Neural cell (in vitro differentiated cells): ENCODE measurements at regions not wholly inside any gene's neighbourhood (a gene's known extent, or its start where the extent isn't known, plus 50 kb on each side); places are given as distances from the start of the nearest gene placed in this dataset.
"Not testable (repeated sequence)": the region's sequence is repeated elsewhere in the genome, so short reads cannot be mapped to it uniquely, and the experiment has no call there.

ENCODE experiments used
- H2AFZ ChIP-seq: fragments of 200-600, 300-800 bp; sonication (generic), shearing (Covaris generic); 2 replicates; pipeline ENCODE4 v1.6.0; 2014; ENCODE audit warnings: low read depth, mild to moderate bottlenecking, antibody characterized with exemption, low read length, moderate library complexity
- H3F3A ChIP-seq: fragments of 200-600 bp; shearing (Covaris generic); 2 replicates; pipeline ENCODE4 v1.6.1; 2016; ENCODE audit warnings: mild to moderate bottlenecking, moderate library complexity, mixed read lengths, antibody characterized with exemption, low read length; ENCODE audit not compliant: insufficient read depth, poor library complexity, severe bottlenecking
- H3K27ac ChIP-seq: fragments of 200-600, 300-800 bp; sonication (generic), shearing (Covaris generic); 2 replicates; pipeline ENCODE4 v1.5.1; 2014; ENCODE audit warnings: mild to moderate bottlenecking, low read length, moderate library complexity
- H3K27me3 ChIP-seq: fragments of 300-800, 200-600 bp; sonication (generic), shearing (Covaris generic); 2 replicates; pipeline ENCODE4 v1.6.0; 2014; ENCODE audit warnings: mild to moderate bottlenecking, low read depth, low read length, moderate library complexity; ENCODE audit not compliant: insufficient read depth
- H3K36me3 ChIP-seq: fragments of 300-800, 200-600 bp; sonication (generic), shearing (Covaris generic); 2 replicates; pipeline ENCODE4 v1.5.1; 2014; ENCODE audit warnings: mild to moderate bottlenecking, antibody characterized with exemption, low read length, moderate library complexity; ENCODE audit not compliant: insufficient read depth
- H3K4me2 ChIP-seq: fragments of 300-800, 200-600 bp; sonication (generic), shearing (Covaris generic); 2 replicates; pipeline ENCODE4 v1.6.0; 2014; ENCODE audit warnings: mild to moderate bottlenecking, low read length
- H3K4me3 ChIP-seq: fragments of 300-800, 200-600 bp; sonication (generic), shearing (Covaris generic); 2 replicates; pipeline ENCODE4 v1.5.1; 2014; ENCODE audit warnings: mild to moderate bottlenecking, low read length, moderate library complexity
- H3K79me2 ChIP-seq: fragments of 200-600 bp; shearing (Covaris generic); replicated peaks from 2 replicates; pipeline ENCODE4 v1.6.0; 2014; ENCODE audit warnings: mild to moderate bottlenecking, low read length, moderate library complexity; ENCODE audit not compliant: insufficient read depth
- H3K9ac ChIP-seq: fragments of 300-800, 200-600 bp; sonication (generic), shearing (Covaris generic); 2 replicates; pipeline ENCODE4 v1.6.1; 2016; ENCODE audit warnings: mild to moderate bottlenecking, low read length, mixed read lengths
- H3K9me2 ChIP-seq: fragments of 200-600 bp; shearing (Covaris generic); 2 replicates; pipeline ENCODE4 v1.6.1; 2016; ENCODE audit warnings: mild to moderate bottlenecking, low read length, mixed read lengths; ENCODE audit not compliant: insufficient read depth
- H3K9me3 ChIP-seq: fragments of 200-600, 300-800 bp; sonication (generic), shearing (Covaris generic); 2 replicates; pipeline ENCODE4 v1.6.1; 2016; ENCODE audit warnings: mild to moderate bottlenecking, mixed run types, low read length, moderate library complexity, mixed read lengths
- H4K20me1 ChIP-seq: fragments of 200-600 bp; shearing (Covaris generic); 2 replicates; pipeline ENCODE4 v1.6.1; 2016; ENCODE audit warnings: mild to moderate bottlenecking, mixed run types; ENCODE audit not compliant: insufficient read depth
- EP300 ChIP-seq: fragments of 450-650 bp; conservative IDR thresholded peaks from 2 replicates; pipeline ENCODE4 v1.6.1; 2014; ENCODE audit warnings: antibody characterized with exemption, mild to moderate bottlenecking, moderate library complexity; ENCODE audit not compliant: poor library complexity, severe bottlenecking
- EZH2 ChIP-seq: fragments of 200-600, 300-800 bp; shearing (Covaris generic), sonication (generic); IDR thresholded peaks from 2 replicates; pipeline ENCODE4 v1.6.1; 2014; ENCODE audit warnings: antibody characterized with exemption, low read length, borderline replicate concordance, mild to moderate bottlenecking; ENCODE audit not compliant: insufficient read depth, poor library complexity, severe bottlenecking
- MXI1 ChIP-seq: fragments of 450-650 bp; conservative IDR thresholded peaks from 2 replicates; pipeline ENCODE4 v1.6.1; 2014; ENCODE audit warnings: antibody characterized with exemption, mild to moderate bottlenecking; ENCODE audit not compliant: poor library complexity, severe bottlenecking
- POLR2AphosphoS5 ChIP-seq: IDR thresholded peaks from 2 replicates; pipeline ENCODE4 v1.6.1; 2012
- RAD21 ChIP-seq: fragments of 450-650 bp; conservative IDR thresholded peaks from 2 replicates; pipeline ENCODE4 v1.6.1; 2014; ENCODE audit warnings: antibody characterized with exemption, mild to moderate bottlenecking, moderate library complexity
- SMC3 ChIP-seq: fragments of 450-650 bp; conservative IDR thresholded peaks from 2 replicates; pipeline ENCODE4 v1.6.1; 2014; ENCODE audit warnings: antibody characterized with exemption, mild to moderate bottlenecking, moderate library complexity; ENCODE audit not compliant: poor library complexity
- TAF1 ChIP-seq: IDR thresholded peaks from 2 replicates; pipeline ENCODE4 v1.6.1; 2012; ENCODE audit warnings: low read depth
- TF ChIP-seq, protein P1 (sequence below): fragments of 450-650 bp; IDR thresholded peaks from 2 replicates; pipeline ENCODE4 v1.5.1; 2014; ENCODE audit warnings: antibody characterized with exemption, mild to moderate bottlenecking, moderate library complexity; ENCODE audit not compliant: poor library complexity, severe bottlenecking
- TF ChIP-seq, protein P2 (sequence below): IDR thresholded peaks from 2 replicates; pipeline ENCODE4 v1.6.1; 2012; ENCODE audit warnings: borderline replicate concordance

DNA sequence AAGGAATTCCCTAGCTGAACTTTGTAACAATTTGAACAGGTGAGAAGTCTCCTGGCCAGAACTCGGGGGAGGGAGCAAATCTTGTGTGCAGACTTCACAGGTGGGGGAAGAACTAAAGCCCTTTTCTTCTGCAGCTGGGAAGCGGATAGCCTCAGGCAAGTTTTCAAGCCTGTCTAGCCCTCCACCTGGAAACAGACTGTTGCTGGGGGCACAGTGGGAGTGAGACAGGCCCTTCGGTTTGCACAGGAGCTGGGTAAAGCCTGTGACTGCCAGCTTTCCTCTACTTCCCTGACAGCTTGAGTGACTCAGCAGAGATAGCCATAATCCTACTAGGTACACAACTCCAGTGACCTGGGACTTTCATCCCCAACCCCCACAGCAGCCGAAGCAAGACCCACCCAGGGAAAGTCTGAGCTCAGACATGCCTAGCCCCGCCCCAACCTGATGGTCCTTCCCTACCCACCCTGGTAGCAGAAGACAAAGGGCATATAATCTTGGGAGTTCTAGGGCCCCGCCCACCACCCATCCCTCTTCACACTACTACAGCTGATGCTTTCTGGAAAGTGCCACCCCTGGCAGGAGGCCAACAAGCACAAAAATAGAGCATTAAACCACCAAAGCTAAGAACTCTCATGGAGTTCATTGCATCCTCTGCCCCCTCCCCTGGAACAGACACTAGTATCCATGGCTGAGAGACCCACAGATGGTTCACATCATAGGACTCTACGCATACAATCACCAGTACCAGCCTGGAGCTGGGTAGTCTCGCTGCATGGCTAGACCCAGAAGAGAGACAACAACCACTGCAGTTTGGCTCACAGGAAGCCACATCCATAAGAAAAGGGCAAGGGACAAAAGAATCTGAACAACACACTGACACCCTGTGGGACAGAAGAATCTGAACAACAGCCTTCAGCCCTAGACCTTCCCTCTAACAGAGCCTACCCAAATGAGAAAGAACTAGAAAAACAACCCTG, 479.0 kb downstream of the RAP2B start:
- H3K9me3 ChIP-seq, result no peaks in the 10 kb centered on the region
- no peaks in the 10 kb centered on the region for H3K36me3 ChIP-seq
- H2AFZ ChIP-seq, result no peak overlapping the region
- H3K27me3 ChIP-seq, result no peaks in the 10 kb centered on the region
- no peak overlapping the region for H3K27ac ChIP-seq
- H4K20me1 ChIP-seq, result no peaks in the 10 kb centered on the region
- H3K9ac ChIP-seq, result no peak overlapping the region
- no peak for TF ChIP-seq POLR2AphosphoS5
- TF ChIP-seq, protein P1, sequence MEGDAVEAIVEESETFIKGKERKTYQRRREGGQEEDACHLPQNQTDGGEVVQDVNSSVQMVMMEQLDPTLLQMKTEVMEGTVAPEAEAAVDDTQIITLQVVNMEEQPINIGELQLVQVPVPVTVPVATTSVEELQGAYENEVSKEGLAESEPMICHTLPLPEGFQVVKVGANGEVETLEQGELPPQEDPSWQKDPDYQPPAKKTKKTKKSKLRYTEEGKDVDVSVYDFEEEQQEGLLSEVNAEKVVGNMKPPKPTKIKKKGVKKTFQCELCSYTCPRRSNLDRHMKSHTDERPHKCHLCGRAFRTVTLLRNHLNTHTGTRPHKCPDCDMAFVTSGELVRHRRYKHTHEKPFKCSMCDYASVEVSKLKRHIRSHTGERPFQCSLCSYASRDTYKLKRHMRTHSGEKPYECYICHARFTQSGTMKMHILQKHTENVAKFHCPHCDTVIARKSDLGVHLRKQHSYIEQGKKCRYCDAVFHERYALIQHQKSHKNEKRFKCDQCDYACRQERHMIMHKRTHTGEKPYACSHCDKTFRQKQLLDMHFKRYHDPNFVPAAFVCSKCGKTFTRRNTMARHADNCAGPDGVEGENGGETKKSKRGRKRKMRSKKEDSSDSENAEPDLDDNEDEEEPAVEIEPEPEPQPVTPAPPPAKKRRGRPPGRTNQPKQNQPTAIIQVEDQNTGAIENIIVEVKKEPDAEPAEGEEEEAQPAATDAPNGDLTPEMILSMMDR, result no peak
- TF ChIP-seq EZH2, result no peak
- TF ChIP-seq SMC3, result no peak
- TF ChIP-seq MXI1, result no peak
- no peak for TF ChIP-seq TAF1
- TF ChIP-seq, protein P2, sequence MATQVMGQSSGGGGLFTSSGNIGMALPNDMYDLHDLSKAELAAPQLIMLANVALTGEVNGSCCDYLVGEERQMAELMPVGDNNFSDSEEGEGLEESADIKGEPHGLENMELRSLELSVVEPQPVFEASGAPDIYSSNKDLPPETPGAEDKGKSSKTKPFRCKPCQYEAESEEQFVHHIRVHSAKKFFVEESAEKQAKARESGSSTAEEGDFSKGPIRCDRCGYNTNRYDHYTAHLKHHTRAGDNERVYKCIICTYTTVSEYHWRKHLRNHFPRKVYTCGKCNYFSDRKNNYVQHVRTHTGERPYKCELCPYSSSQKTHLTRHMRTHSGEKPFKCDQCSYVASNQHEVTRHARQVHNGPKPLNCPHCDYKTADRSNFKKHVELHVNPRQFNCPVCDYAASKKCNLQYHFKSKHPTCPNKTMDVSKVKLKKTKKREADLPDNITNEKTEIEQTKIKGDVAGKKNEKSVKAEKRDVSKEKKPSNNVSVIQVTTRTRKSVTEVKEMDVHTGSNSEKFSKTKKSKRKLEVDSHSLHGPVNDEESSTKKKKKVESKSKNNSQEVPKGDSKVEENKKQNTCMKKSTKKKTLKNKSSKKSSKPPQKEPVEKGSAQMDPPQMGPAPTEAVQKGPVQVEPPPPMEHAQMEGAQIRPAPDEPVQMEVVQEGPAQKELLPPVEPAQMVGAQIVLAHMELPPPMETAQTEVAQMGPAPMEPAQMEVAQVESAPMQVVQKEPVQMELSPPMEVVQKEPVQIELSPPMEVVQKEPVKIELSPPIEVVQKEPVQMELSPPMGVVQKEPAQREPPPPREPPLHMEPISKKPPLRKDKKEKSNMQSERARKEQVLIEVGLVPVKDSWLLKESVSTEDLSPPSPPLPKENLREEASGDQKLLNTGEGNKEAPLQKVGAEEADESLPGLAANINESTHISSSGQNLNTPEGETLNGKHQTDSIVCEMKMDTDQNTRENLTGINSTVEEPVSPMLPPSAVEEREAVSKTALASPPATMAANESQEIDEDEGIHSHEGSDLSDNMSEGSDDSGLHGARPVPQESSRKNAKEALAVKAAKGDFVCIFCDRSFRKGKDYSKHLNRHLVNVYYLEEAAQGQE, result no peak
- TF ChIP-seq RAD21, result no peak
- TF ChIP-seq EP300, result no peak
- no peaks in the 10 kb centered on the region for H3K79me2 ChIP-seq
- H3K4me3 ChIP-seq, result no peak overlapping the region
- H3K4me2 ChIP-seq, result no peak overlapping the region
- no peaks in the 10 kb centered on the region for H3F3A ChIP-seq
- H3K9me2 ChIP-seq, result no peaks in the 10 kb centered on the region

GRCh38 chr3:153642576-153642975, 478.6 kb upstream of the ARHGEF26 start:
- not testable (repeated sequence) for H3K79me2 ChIP-seq, H3K36me3 ChIP-seq, H3K4me2 ChIP-seq, H3F3A ChIP-seq, H3K9me3 ChIP-seq, H4K20me1 ChIP-seq, H3K9ac ChIP-seq, H3K9me2 ChIP-seq, H3K27ac ChIP-seq, H3K4me3 ChIP-seq, H2AFZ ChIP-seq, H3K27me3 ChIP-seq

GRCh38 chr3:153643471-153643870, 477.7 kb upstream of the ARHGEF26 start:
- not testable (repeated sequence) for H3K27ac ChIP-seq, H3K4me2 ChIP-seq, H4K20me1 ChIP-seq, H3K36me3 ChIP-seq, H3F3A ChIP-seq, H2AFZ ChIP-seq, H3K4me3 ChIP-seq, H3K27me3 ChIP-seq, H3K9me3 ChIP-seq, H3K9me2 ChIP-seq, H3K79me2 ChIP-seq, H3K9ac ChIP-seq
